ENCODE measurements at regions not wholly inside any gene's neighbourhood (a gene's known extent, or its start where the extent isn't known, plus 50 kb on each side); places are given as distances from the start of the nearest gene placed in this dataset.

DNA sequence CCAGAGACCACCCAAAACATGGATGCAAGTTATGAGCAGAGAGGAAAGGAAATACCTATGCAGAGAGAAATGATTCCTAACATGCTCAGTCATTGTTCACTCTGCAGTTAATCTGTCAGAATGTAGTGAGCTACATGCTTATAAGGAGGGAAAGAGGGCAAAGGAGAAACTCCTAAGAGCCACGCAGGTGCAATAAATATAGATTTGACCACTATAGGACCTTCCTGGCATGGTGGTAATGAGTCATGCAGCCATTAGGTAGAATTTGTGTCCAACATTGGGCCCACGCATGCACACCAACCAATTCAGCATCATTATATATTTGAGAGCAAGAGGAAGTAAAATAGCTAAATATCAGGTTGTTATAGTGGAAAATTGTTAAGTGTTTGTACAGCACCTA is 699.9 kb downstream of the DSC3 start:
- Histone ChIP-seq H3K4me1 (ENCODE audit: control insufficient read depth in 3 of 3, insufficient read depth in 2 of 3, low read depth in 1 of 3, low read length in 2 of 3) (no peaks in the 10 kb centered on the region), H3K27me3 (ENCODE audit: control insufficient read depth in 3 of 3, insufficient read depth in 3 of 3, low read length in 3 of 3) (no peaks in the 10 kb centered on the region), H3K27ac (ENCODE audit: low read depth in 1 of 3, low read length in 2 of 3) (no peak overlapping the region), H3K9me3 (ENCODE audit: control insufficient read depth in 2 of 2, insufficient read depth in 1 of 2, low read depth in 1 of 2, low read length in 1 of 2) (peaks cover 0 to 6% of the 10 kb centered on the region in 2 donors), H3K36me3 (ENCODE audit: control insufficient read depth in 3 of 3, insufficient read depth in 2 of 3, low read depth in 1 of 3, low read length in 3 of 3) (no peaks in the 10 kb centered on the region), H3K4me3 (ENCODE audit: low read depth in 1 of 3, low read length in 3 of 3) (no peak overlapping the region)
- FAIRE-seq (no peak), DNase-seq (no peak)
- WGBS, 3 donors, result 37 to 58% (median 42%) methylated on average over 2 of the region's 2 CpGs

DNA sequence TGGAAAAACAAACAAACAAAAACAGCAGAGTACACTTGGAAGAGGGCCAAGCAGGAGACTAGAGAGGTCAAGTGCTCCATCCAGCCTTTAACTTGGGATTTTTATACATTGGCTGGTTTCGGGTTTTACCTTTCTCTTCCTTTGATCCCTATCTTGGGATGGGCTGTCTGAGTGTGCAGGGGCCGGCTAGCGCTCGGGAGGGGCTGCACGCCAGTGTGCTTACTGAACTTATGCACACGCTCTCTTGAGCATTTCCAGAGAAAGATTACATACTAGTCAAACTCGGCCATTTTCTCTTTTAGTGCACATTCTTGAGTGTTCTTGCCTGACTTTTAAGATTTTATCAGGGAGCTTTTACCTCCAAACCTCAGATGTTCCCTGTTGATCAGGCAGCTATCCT is 707.8 kb downstream of the DSC3 start:
- H3K36me3 ChIP-seq (ENCODE audit: control insufficient read depth in 3 of 3, insufficient read depth in 2 of 3, low read depth in 1 of 3, low read length in 3 of 3), result no peaks in the 10 kb centered on the region
- H3K9me3 ChIP-seq (ENCODE audit: control insufficient read depth in 2 of 2, insufficient read depth in 1 of 2, low read depth in 1 of 2, low read length in 1 of 2), result no peaks in the 10 kb centered on the region
- no peaks in the 10 kb centered on the region for H3K27me3 ChIP-seq (ENCODE audit: control insufficient read depth in 3 of 3, insufficient read depth in 3 of 3, low read length in 3 of 3)
- no peak for DNase-seq
- no peak overlapping the region for H3K27ac ChIP-seq (ENCODE audit: low read depth in 1 of 3, low read length in 2 of 3)
- WGBS, 3 donors, result 57 to 81% (median 74%) methylated on average over 7 of the region's 7 CpGs
- H3K4me3 ChIP-seq (ENCODE audit: low read depth in 1 of 3, low read length in 3 of 3), result no peak overlapping the region
- FAIRE-seq, result no peak
- H3K4me1 ChIP-seq (ENCODE audit: control insufficient read depth in 3 of 3, insufficient read depth in 2 of 3, low read depth in 1 of 3, low read length in 2 of 3), result no peaks in the 10 kb centered on the region

DNA sequence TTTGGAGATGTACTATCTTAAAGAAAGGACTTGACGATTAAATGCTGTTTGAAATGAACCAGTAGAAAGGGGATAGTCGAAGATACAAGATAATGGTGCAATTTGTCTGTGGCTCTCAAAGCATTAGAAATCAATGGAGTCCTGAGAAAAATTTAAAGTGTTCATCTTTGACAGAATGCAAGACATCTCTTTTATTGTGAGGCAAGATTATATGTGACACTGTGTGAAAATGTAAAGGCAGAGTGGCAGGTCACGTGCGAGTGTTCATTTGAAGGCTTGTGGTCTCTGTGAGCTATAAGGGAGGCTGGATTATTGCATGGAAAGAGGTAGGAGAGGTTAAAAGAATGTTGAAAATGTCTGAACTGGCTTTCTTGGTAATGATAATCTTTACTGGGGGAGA is 709.2 kb downstream of the DSC3 start:
- H3K36me3 ChIP-seq (ENCODE audit: control insufficient read depth in 3 of 3, insufficient read depth in 2 of 3, low read depth in 1 of 3, low read length in 3 of 3), result no peaks in the 10 kb centered on the region

DNA sequence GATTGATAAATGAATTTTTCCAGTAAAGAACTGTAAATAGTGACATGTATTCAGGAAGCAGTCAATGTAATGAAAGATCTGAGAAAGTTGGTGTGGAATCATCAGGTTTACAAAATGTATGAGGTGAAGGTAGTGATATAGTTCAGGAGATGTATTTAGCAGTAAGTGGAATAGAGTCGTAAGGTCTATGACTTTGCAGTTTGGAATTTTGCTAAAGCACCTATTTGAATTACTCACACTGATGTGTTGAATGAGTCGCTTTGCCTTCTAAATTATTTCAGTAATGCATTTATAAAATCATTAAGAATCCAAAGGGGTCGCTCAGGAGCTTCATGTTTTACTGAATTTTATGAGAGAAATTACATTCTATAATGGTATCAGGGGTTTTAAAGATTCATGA is 713.7 kb downstream of the DSC3 start:
- Histone ChIP-seq H3K9me3 (ENCODE audit: control insufficient read depth in 2 of 2, insufficient read depth in 1 of 2, low read depth in 1 of 2, low read length in 1 of 2) (no peaks in the 10 kb centered on the region), H3K27ac (ENCODE audit: low read depth in 1 of 3, low read length in 2 of 3) (no peak overlapping the region), H3K4me1 (ENCODE audit: control insufficient read depth in 3 of 3, insufficient read depth in 2 of 3, low read depth in 1 of 3, low read length in 2 of 3) (no peaks in the 10 kb centered on the region), H3K4me3 (ENCODE audit: low read depth in 1 of 3, low read length in 3 of 3) (no peak overlapping the region), H3K27me3 (ENCODE audit: control insufficient read depth in 3 of 3, insufficient read depth in 3 of 3, low read length in 3 of 3) (no peaks in the 10 kb centered on the region), H3K36me3 (ENCODE audit: control insufficient read depth in 3 of 3, insufficient read depth in 2 of 3, low read depth in 1 of 3, low read length in 3 of 3) (no peaks in the 10 kb centered on the region)
- DNase-seq (no peak), FAIRE-seq (no peak)
- WGBS, 3 donors, result 71 to 88% (median 84%) methylated on average over 3 of the region's 3 CpGs

More for the DNA sequence above, 709.2 kb downstream of the DSC3 start:
- H3K4me3 ChIP-seq (ENCODE audit: low read depth in 1 of 3, low read length in 3 of 3), result no peak overlapping the region
- no peaks in the 10 kb centered on the region for H3K27me3 ChIP-seq (ENCODE audit: control insufficient read depth in 3 of 3, insufficient read depth in 3 of 3, low read length in 3 of 3)
- no peak for DNase-seq
- H3K9me3 ChIP-seq (ENCODE audit: control insufficient read depth in 2 of 2, insufficient read depth in 1 of 2, low read depth in 1 of 2, low read length in 1 of 2), result no peaks in the 10 kb centered on the region
- H3K4me1 ChIP-seq (ENCODE audit: control insufficient read depth in 3 of 3, insufficient read depth in 2 of 3, low read depth in 1 of 3, low read length in 2 of 3), result no peaks in the 10 kb centered on the region
- no peak overlapping the region for H3K27ac ChIP-seq (ENCODE audit: low read depth in 1 of 3, low read length in 2 of 3)
- WGBS, 3 donors, result 84 to 91% (median 90%) methylated on average over 4 of the region's 4 CpGs
- no peak for FAIRE-seq

DNA sequence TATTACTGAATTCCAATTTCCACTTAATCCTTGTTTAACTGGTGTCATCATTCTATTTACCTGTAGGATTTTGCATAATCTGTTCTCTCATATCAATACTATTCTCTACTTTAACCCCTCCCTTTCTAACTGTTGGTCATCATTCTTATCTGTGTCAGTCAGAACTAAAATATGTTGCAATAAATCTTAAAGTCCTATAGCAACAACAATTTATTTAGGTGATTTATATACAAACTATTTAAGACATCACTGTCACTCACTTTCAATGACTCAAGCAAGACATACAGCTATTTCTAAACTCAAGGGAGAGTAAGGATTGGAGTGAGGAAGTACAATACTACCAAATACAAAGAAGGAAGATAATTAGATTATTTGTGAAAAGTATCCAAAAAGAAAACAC is 740.4 kb downstream of the DSC3 start:
- no peak overlapping the region for H3K27ac ChIP-seq (ENCODE audit: low read depth in 1 of 3, low read length in 2 of 3)
- no peak overlapping the region for H3K4me3 ChIP-seq (ENCODE audit: low read depth in 1 of 3, low read length in 3 of 3)
- DNase-seq (no peak), FAIRE-seq (no peak)
- H3K36me3 ChIP-seq (ENCODE audit: control insufficient read depth in 3 of 3, insufficient read depth in 2 of 3, low read depth in 1 of 3, low read length in 3 of 3), result no peaks in the 10 kb centered on the region
- H3K9me3 ChIP-seq (ENCODE audit: control insufficient read depth in 2 of 2, insufficient read depth in 1 of 2, low read depth in 1 of 2, low read length in 1 of 2), result no peaks in the 10 kb centered on the region
- H3K4me1 ChIP-seq (ENCODE audit: control insufficient read depth in 3 of 3, insufficient read depth in 2 of 3, low read depth in 1 of 3, low read length in 2 of 3), result no peaks in the 10 kb centered on the region
- H3K27me3 ChIP-seq (ENCODE audit: control insufficient read depth in 3 of 3, insufficient read depth in 3 of 3, low read length in 3 of 3), result no peaks in the 10 kb centered on the region

DNA sequence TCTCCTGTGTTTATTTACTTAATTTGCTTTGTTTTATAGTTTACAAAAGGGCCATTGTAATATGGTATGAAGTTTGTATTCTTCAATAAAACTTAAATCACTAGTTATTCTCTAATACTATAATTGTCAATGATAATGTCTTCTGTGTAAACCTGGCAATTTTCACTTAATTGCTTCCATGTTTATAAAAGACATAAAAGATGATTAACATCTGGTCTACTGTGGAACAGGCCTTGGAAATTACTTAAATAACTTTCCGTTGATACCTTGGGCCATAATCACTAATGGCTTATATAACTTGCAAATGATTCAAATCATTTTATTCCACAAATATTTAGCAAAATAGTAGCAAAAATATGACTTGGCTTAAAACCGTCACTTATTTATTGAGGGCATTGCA is 743.8 kb downstream of the DSC3 start:
- FAIRE-seq (no peak), DNase-seq (no peak)
- H3K36me3 ChIP-seq (ENCODE audit: control insufficient read depth in 3 of 3, insufficient read depth in 2 of 3, low read depth in 1 of 3, low read length in 3 of 3), result no peaks in the 10 kb centered on the region
- no peaks in the 10 kb centered on the region for H3K9me3 ChIP-seq (ENCODE audit: control insufficient read depth in 2 of 2, insufficient read depth in 1 of 2, low read depth in 1 of 2, low read length in 1 of 2)
- no peak overlapping the region for H3K4me3 ChIP-seq (ENCODE audit: low read depth in 1 of 3, low read length in 3 of 3)
- H3K27ac ChIP-seq (ENCODE audit: low read depth in 1 of 3, low read length in 2 of 3), result no peak overlapping the region
- WGBS, 3 donors, result 53 to 68% (median 56%) methylated on average over 2 of the region's 2 CpGs
- H3K4me1 ChIP-seq (ENCODE audit: control insufficient read depth in 3 of 3, insufficient read depth in 2 of 3, low read depth in 1 of 3, low read length in 2 of 3), result no peaks in the 10 kb centered on the region
- no peaks in the 10 kb centered on the region for H3K27me3 ChIP-seq (ENCODE audit: control insufficient read depth in 3 of 3, insufficient read depth in 3 of 3, low read length in 3 of 3)

DNA sequence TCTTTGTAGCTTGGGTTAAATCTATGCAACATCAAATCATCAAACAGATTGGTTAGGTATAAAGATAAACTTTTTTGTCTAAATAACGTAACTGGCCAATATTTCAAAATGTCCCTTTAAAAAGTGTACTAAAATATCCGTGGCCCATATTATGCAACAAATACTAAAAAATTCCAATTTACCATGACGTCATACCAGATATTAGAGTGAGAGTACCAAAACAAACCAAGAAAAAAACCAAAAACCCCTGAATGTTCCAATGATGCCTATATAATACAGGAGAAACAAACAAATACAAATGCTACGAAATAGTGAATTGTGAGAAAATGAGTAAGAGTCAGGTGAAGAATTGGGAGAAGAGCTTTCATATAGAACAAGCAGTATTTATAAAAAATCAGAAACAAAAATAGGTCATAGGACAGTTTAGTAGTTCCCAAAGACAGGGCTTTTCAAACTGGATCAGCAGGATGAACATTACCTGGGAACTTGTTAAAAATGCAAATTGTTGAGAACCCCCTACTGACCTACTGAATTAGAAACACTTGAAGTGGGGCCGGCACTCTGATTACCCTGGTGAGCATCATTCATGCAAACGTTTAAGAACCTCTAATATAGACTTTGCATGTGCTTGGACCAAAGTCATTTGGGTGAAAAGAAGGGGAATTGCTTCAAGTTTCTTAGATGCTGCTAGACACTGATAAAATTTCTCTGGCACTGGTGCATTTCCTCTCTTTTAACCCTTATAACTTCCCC is 753.7 kb downstream of the DSC3 start:
- H3K36me3 ChIP-seq (ENCODE audit: control insufficient read depth in 3 of 3, insufficient read depth in 2 of 3, low read depth in 1 of 3, low read length in 3 of 3), result no peaks in the 10 kb centered on the region
- H3K9me3 ChIP-seq (ENCODE audit: control insufficient read depth in 2 of 2, insufficient read depth in 1 of 2, low read depth in 1 of 2, low read length in 1 of 2), result no peaks in the 10 kb centered on the region
- WGBS, 3 donors, result 55 to 61% (median 58%) methylated on average over 6 of the region's 6 CpGs
- no peaks in the 10 kb centered on the region for H3K4me1 ChIP-seq (ENCODE audit: control insufficient read depth in 3 of 3, insufficient read depth in 2 of 3, low read depth in 1 of 3, low read length in 2 of 3)
- no peak for DNase-seq
- H3K27me3 ChIP-seq (ENCODE audit: control insufficient read depth in 3 of 3, insufficient read depth in 3 of 3, low read length in 3 of 3), result no peaks in the 10 kb centered on the region
- no peak overlapping the region for H3K27ac ChIP-seq (ENCODE audit: low read depth in 1 of 3, low read length in 2 of 3)
- no peak for FAIRE-seq
- H3K4me3 ChIP-seq (ENCODE audit: low read depth in 1 of 3, low read length in 3 of 3), result no peak overlapping the region

DNA sequence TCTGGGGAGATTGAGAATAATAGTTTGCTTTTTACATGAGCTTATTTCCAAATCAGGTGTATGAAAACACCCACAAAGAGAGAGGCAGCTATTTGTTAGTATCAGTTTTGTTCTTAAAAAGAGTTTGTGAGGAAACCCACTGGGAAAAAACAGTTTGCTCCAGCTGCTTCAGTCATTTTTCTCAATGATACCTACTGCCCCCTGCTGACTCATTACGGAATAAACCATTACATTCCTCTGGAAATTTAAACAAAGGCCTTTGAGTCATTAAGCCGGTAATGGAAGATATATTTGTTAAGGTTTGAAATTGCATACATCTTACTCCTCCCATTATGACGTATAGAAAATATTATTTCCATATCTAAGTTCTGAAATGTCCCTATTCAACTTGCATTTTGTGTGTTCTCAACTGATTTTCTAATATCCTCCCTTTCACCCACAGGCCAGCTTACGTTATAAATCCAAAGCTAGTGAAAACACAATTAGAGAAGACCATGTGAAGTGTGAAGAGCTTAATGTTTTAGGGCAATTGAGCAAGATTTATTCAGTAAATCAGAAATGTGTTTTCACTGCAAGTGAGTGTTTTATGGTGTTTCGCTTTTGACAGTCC is 761.6 kb downstream of the DSC3 start:
- peak; percentile 32 to 47 for DNase-seq

DNA sequence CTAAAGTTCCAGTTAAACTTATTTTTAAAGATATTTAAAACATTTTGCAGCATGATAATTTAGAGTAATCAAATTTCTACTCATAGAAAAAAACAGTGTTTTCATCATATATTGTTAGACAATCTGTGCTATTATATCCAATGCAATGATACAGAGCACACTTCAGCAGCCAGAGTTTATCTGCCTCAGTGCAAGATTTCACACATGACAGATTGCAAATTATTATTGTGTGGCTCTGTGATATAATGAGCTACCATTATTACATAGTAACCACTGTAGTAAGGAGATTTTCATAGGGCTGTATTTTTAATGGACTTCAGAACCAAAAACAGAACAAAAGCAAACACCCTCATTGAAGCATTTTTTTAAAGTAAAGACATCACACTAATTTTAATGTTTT is 762.4 kb downstream of the DSC3 start:
- H3K9me3 ChIP-seq (ENCODE audit: control insufficient read depth in 2 of 2, insufficient read depth in 1 of 2, low read depth in 1 of 2, low read length in 1 of 2), result no peaks in the 10 kb centered on the region
- no peak overlapping the region for H3K27ac ChIP-seq (ENCODE audit: low read depth in 1 of 3, low read length in 2 of 3)
- DNase-seq (no peak), FAIRE-seq (no peak)
- H3K36me3 ChIP-seq (ENCODE audit: control insufficient read depth in 3 of 3, insufficient read depth in 2 of 3, low read depth in 1 of 3, low read length in 3 of 3), result no peaks in the 10 kb centered on the region
- H3K4me3 ChIP-seq (ENCODE audit: low read depth in 1 of 3, low read length in 3 of 3), result no peak overlapping the region
- no peaks in the 10 kb centered on the region for H3K4me1 ChIP-seq (ENCODE audit: control insufficient read depth in 3 of 3, insufficient read depth in 2 of 3, low read depth in 1 of 3, low read length in 2 of 3)
- no peaks in the 10 kb centered on the region for H3K27me3 ChIP-seq (ENCODE audit: control insufficient read depth in 3 of 3, insufficient read depth in 3 of 3, low read length in 3 of 3)

More for the DNA sequence above, 761.6 kb downstream of the DSC3 start:
- Histone ChIP-seq H3K27me3 (ENCODE audit: control insufficient read depth in 3 of 3, insufficient read depth in 3 of 3, low read length in 3 of 3) (no peaks in the 10 kb centered on the region), H3K36me3 (ENCODE audit: control insufficient read depth in 3 of 3, insufficient read depth in 2 of 3, low read depth in 1 of 3, low read length in 3 of 3) (no peaks in the 10 kb centered on the region), H3K4me3 (ENCODE audit: low read depth in 1 of 3, low read length in 3 of 3) (no peak overlapping the region), H3K4me1 (ENCODE audit: control insufficient read depth in 3 of 3, insufficient read depth in 2 of 3, low read depth in 1 of 3, low read length in 2 of 3) (no peaks in the 10 kb centered on the region), H3K27ac (ENCODE audit: low read depth in 1 of 3, low read length in 2 of 3) (no peak overlapping the region), H3K9me3 (ENCODE audit: control insufficient read depth in 2 of 2, insufficient read depth in 1 of 2, low read depth in 1 of 2, low read length in 1 of 2) (no peaks in the 10 kb centered on the region)
- 42 to 44% (median 43%) methylated on average over 5 of the region's 5 CpGs for WGBS, 3 donors
- FAIRE-seq, result no peak

Data from small intestine (tissue), 7 donors.